Body of pancreas (tissue), 4 donors: ENCODE measurements at regions not wholly inside any gene's neighbourhood (a gene's known extent, or its start where the extent isn't known, plus 50 kb on each side); places are given as distances from the start of the nearest gene placed in this dataset.

Experiments used
- POLR2A ChIP-seq, 3 donors: fragments of 450-650 bp; IDR thresholded peaks; one replicate each; pipeline ENCODE4 v1.6.1; 2016; ENCODE audit warnings: antibody characterized with exemption in 3 of 3, mild to moderate bottlenecking in 2 of 3
- TF ChIP-seq, protein P1 (sequence below), 7 experiments: fragments of 450-650 bp in 4 of 7; fragments of 200-600 bp in 3 of 7; sonication (generic) in 3 of 7; IDR thresholded peaks; one replicate each; pipeline ENCODE4 v1.5.1; 2016 to 2019; ENCODE audit warnings: antibody characterized with exemption in 7 of 7

DNA sequence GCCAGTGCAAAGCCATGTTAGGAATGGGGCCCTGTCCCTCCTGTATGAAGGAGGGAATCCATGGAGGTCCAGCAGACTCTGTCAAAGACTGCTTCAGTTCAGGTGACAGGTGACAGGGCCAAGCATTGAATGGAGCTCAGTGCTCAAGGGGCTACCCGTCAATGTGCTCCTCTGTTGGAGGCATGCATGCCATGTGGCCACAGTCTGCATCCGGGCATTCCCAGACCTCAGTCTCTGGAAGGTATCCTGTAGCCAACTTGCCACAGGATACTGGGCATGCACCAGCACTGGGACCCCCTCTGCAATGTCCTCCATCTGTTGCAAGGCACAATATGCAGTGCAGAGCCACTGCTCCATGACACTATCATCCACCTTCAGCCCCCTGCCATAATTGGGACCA lies 136.1 kb upstream of the GATB start:
- TF ChIP-seq, protein P1, sequence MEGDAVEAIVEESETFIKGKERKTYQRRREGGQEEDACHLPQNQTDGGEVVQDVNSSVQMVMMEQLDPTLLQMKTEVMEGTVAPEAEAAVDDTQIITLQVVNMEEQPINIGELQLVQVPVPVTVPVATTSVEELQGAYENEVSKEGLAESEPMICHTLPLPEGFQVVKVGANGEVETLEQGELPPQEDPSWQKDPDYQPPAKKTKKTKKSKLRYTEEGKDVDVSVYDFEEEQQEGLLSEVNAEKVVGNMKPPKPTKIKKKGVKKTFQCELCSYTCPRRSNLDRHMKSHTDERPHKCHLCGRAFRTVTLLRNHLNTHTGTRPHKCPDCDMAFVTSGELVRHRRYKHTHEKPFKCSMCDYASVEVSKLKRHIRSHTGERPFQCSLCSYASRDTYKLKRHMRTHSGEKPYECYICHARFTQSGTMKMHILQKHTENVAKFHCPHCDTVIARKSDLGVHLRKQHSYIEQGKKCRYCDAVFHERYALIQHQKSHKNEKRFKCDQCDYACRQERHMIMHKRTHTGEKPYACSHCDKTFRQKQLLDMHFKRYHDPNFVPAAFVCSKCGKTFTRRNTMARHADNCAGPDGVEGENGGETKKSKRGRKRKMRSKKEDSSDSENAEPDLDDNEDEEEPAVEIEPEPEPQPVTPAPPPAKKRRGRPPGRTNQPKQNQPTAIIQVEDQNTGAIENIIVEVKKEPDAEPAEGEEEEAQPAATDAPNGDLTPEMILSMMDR (IDR thresholded peaks at IDR 0.05) = no peak
- TF ChIP-seq POLR2A (IDR thresholded peaks at IDR 0.05) = no peak
